GM21526 (cell line): ENCODE measurements at regions not wholly inside any gene's neighbourhood (a gene's known extent, or its start where the extent isn't known, plus 50 kb on each side); places are given as distances from the start of the nearest gene placed in this dataset.

Source experiments
- ATAC-seq: cut with Tn5 transposase; IDR thresholded peaks from one replicate; pipeline ENCODE4 v1.9.1; 2021; ENCODE audit warnings: moderate library complexity; ENCODE audit not compliant: unreplicated experiment, low FRiP score

GRCh38 chr20:4601630-4602296 is 84.5 kb upstream of the PRNP start:
- ATAC-seq: no peak

- no peak for ATAC-seq
Observed at GRCh38 chr20:4600308-4601014, 85.8 kb upstream of the PRNP start.

- no peak for ATAC-seq
Observed at GRCh38 chr20:4597215-4597614, 89.0 kb upstream of the PRNP start.

- no peak for ATAC-seq
Observed at GRCh38 chr20:4593149-4593525, 93.1 kb upstream of the PRNP start.

- ATAC-seq: no peak
Observed at GRCh38 chr20:4592316-4593148, 93.7 kb upstream of the PRNP start.

- ATAC-seq: no peak
Observed at GRCh38 chr20:4591975-4592315, 94.3 kb upstream of the PRNP start.

- no peak for ATAC-seq
Observed at GRCh38 chr20:4585758-4586157, 100.5 kb upstream of the PRNP start.

GRCh38 chr20:4585104-4585753 is 101.0 kb upstream of the PRNP start:
- no peak for ATAC-seq

- ATAC-seq: no peak
Observed at GRCh38 chr20:4584510-4584909, 101.7 kb upstream of the PRNP start.

- no peak for ATAC-seq
Observed at GRCh38 chr20:4581838-4582237, 104.4 kb upstream of the PRNP start.

- no peak for ATAC-seq
Observed at GRCh38 chr20:4578375-4578774, 107.9 kb upstream of the PRNP start.

- no peak for ATAC-seq
Observed at GRCh38 chr20:4574356-4574690, 111.9 kb upstream of the PRNP start.

- ATAC-seq: no peak
Observed at GRCh38 chr20:4573564-4574355, 112.5 kb upstream of the PRNP start.

GRCh38 chr20:4571759-4572531 is 114.3 kb upstream of the PRNP start:
- no peak for ATAC-seq

- no peak for ATAC-seq
Observed at GRCh38 chr20:4569865-4570264, 116.4 kb upstream of the PRNP start.

GRCh38 chr20:4569092-4569491 is 117.2 kb upstream of the PRNP start:
- no peak for ATAC-seq

- ATAC-seq: no peak
Observed at GRCh38 chr20:4568361-4568959, 117.8 kb upstream of the PRNP start.

- ATAC-seq: no peak
Observed at GRCh38 chr20:4567170-4567569, 119.1 kb upstream of the PRNP start.

- ATAC-seq: no peak
Observed at GRCh38 chr20:4563534-4563933, 122.7 kb upstream of the PRNP start.
